ENCODE measurements at regions not wholly inside any gene's neighbourhood (a gene's known extent, or its start where the extent isn't known, plus 50 kb on each side); places are given as distances from the start of the nearest gene placed in this dataset.
"Not testable (repeated sequence)": the region's sequence is repeated elsewhere in the genome, so short reads cannot be mapped to it uniquely, and the experiment has no call there.

DNA sequence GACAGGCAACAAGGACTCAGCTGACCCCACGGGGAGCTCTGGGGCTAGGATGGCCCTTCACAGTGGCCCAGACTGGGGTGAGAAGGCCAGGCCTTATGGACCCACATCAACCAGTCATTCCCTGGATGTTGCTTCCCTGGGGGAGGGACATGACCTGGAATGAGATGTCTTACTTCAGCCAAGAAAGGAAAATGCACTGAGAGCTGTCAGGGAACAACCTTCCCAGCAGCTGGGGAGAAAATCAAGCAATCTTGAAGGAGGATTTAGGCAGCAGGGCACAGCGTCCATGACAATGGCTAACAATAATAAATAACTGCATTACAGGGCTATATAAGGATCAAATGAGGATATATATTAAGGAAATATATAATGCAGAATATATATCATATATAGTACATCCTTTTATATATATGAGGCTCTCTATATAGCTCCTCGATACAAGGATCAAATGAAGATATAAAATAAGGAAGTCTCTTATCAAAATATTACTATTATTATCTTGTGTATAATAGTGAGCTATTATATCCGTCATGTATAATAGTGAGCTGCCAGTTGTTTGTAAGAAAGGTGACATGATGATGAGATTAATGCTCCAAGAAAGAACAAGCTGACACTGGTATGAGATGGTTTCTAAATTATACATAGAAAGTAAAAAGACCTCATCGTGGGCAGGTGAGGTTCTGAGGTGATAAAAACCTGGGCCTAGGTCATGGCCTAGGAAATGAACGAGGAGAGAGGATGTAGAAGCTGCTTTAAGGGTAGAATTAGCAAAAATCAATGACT, 117.8 kb upstream of the LIPC start:
- no peak for DNase-seq (ENCODE audit: low spot score in 2 of 2)
- no peaks in the 10 kb centered on the region for H3K4me1 ChIP-seq
- intact Hi-C loops (cut with DNase I): no loop called here
- H3K36me3 ChIP-seq: no peaks in the 10 kb centered on the region
- no peaks in the 10 kb centered on the region for H3K27me3 ChIP-seq
- H3K4me3 ChIP-seq: no peak overlapping the region
- TF ChIP-seq, protein P1, sequence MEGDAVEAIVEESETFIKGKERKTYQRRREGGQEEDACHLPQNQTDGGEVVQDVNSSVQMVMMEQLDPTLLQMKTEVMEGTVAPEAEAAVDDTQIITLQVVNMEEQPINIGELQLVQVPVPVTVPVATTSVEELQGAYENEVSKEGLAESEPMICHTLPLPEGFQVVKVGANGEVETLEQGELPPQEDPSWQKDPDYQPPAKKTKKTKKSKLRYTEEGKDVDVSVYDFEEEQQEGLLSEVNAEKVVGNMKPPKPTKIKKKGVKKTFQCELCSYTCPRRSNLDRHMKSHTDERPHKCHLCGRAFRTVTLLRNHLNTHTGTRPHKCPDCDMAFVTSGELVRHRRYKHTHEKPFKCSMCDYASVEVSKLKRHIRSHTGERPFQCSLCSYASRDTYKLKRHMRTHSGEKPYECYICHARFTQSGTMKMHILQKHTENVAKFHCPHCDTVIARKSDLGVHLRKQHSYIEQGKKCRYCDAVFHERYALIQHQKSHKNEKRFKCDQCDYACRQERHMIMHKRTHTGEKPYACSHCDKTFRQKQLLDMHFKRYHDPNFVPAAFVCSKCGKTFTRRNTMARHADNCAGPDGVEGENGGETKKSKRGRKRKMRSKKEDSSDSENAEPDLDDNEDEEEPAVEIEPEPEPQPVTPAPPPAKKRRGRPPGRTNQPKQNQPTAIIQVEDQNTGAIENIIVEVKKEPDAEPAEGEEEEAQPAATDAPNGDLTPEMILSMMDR (IDR thresholded peaks at IDR 0.05): no peak
- no peak overlapping the region for H3K27ac ChIP-seq
- H3K9me3 ChIP-seq: no peaks in the 10 kb centered on the region

DNA sequence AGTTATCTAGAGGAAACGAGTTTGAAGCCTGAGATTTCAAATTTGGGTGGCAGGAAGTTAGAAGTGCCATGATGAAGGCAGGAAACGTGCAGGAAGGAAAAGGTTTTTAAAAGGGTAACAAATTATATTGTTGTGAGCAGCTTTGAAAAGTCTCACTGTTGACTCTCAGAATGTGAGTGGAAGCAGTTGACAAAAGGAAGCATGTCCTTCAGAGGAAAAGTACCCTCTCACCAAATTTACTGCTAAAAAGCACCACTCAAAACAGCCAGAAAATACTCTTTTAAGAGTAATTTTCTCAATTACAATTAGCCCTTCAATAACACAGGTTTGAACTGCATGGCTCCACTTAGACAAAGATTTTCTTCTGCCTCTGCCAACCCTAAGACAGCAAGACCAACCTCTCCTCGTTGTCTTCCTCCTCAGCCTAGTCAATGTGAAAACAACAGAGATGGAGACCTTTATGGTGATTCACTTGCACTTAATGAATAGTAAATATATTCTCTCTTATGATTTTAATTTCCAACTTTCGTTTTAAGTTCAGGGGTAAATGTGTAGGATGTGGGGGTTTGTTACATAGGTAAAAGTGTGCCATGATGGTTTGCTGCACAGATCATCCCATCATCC, 117.1 kb upstream of the LIPC start:
- H3K27ac ChIP-seq: no peak overlapping the region
- no peak overlapping the region for H3K4me3 ChIP-seq
- TF ChIP-seq, protein P1 (IDR thresholded peaks at IDR 0.05): no peak
- intact Hi-C loops (cut with DNase I): no loop called here
- no peaks in the 10 kb centered on the region for H3K36me3 ChIP-seq
- no peak for DNase-seq (ENCODE audit: low spot score in 2 of 2)
- no peaks in the 10 kb centered on the region for H3K9me3 ChIP-seq
- H3K4me1 ChIP-seq: no peaks in the 10 kb centered on the region
- no peaks in the 10 kb centered on the region for H3K27me3 ChIP-seq

DNA sequence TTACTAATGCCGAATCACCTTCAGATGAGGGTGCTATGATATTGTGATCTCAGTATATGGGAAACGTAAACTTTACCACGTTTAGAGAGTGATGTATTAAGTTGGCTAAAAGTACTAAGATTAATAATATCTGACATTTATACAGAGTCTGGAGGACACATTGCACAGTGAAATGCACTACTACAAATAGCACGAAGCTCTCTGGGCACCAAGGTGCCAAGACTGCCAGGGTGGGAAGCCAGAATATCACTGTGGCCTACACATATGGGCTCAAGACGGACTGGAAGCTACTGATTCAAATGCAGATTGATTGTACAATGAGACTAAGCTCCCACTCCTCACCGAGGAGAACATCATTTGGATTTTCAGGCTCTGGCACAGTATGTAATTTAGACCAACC, 113.3 kb upstream of the LIPC start:
- H3K9me3 ChIP-seq: no peaks in the 10 kb centered on the region
- H3K36me3 ChIP-seq: no peaks in the 10 kb centered on the region
- intact Hi-C loops (cut with DNase I): no loop called here
- no peaks in the 10 kb centered on the region for H3K4me1 ChIP-seq
- TF ChIP-seq, protein P1 (IDR thresholded peaks at IDR 0.05): no peak
- no peaks in the 10 kb centered on the region for H3K27me3 ChIP-seq
- no peak for DNase-seq (ENCODE audit: low spot score in 2 of 2)
- no peak overlapping the region for H3K4me3 ChIP-seq
- no peak overlapping the region for H3K27ac ChIP-seq

DNA sequence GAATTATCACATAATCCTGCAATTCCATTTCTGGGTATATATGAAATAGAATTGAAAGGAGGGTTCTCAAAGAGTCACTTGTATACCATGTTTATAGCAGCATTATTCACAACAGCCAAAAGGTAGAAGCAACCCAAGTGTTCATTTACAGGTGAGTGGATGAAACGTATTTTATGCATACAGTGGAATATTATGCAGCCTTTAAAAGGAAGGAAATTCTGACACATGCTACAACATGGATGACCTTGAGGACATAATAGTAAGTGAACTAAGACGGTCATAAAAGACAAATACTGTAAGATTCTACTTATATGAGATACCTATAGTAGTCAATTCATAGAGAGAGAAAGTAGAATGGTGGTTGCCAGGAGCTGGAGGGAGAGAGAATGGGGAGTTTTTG, 110.8 kb upstream of the LIPC start:
- H3K27me3 ChIP-seq: no peaks in the 10 kb centered on the region
- no peaks in the 10 kb centered on the region for H3K4me1 ChIP-seq
- TF ChIP-seq, protein P1 (IDR thresholded peaks at IDR 0.05): no peak
- intact Hi-C loops (cut with DNase I): no loop called here
- H3K4me3 ChIP-seq: no peak overlapping the region
- no peaks in the 10 kb centered on the region for H3K9me3 ChIP-seq
- no peaks in the 10 kb centered on the region for H3K36me3 ChIP-seq
- no peak for DNase-seq (ENCODE audit: low spot score in 2 of 2)
- no peak overlapping the region for H3K27ac ChIP-seq

DNA sequence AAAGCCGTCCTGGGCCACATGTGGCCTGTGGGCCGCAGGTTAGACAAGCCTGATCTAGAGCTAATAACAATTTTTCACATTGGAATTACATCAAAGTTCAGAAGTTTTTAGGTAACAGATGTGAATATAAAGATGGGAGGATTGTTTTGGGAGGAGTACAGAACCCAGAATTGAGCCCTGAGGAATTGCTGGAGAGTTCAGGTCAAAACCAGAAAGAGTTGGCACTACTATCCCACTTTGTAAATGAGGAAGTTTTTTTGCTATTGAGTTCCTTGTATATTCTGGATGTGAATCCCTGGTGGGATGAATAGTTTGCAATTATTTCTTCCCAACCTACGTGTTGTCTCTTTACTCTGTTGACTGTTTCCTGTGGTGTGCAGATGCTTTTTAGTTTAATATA, 109.5 kb upstream of the LIPC start:
- Histone ChIP-seq H3K9me3 (no peaks in the 10 kb centered on the region), H3K27me3 (no peaks in the 10 kb centered on the region), H3K4me3 (no peak overlapping the region), H3K27ac (no peak overlapping the region), H3K36me3 (no peaks in the 10 kb centered on the region), H3K4me1 (no peaks in the 10 kb centered on the region)
- TF ChIP-seq, protein P1 (IDR thresholded peaks at IDR 0.05): no peak
- no peak for DNase-seq (ENCODE audit: low spot score in 2 of 2)
- intact Hi-C loops (cut with DNase I): no loop called here

DNA sequence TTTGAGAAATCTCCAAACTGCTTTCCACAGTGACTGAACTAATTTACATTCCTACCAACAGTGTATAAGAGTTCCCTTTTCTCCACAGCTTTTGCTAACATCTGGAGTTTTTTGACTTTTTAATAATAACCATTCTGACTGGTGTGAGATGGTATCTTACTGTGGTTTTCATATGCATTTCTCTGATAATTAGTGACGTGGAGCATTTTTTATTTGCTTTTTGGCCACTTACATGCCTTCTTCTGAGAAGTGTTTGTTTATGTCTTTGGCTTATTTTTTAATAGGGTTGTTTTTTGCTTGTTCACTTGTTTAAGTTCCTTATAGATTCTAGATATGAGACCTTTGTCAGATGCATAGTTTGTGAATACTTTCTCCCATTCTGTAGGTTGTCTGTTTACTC, 108.5 kb upstream of the LIPC start:
- H3K36me3 ChIP-seq; intact Hi-C loops (cut with DNase I); H3K4me3 ChIP-seq; DNase-seq (ENCODE audit: low spot score in 2 of 2); H3K27me3 ChIP-seq; H3K27ac ChIP-seq; H3K4me1 ChIP-seq; H3K9me3 ChIP-seq: not testable (repeated sequence)
